DND-41 (cell line): ENCODE measurements at regions not wholly inside any gene's neighbourhood (a gene's known extent, or its start where the extent isn't known, plus 50 kb on each side); places are given as distances from the start of the nearest gene placed in this dataset.
A peak's percentile ranks its signal among the peaks of the same experiment; 100 is the strongest.

Experiments
- ATAC-seq: fragments of 200-7000 bp; cut with Tn5 transposase; 3 replicates; pipeline ENCODE4 v1.9.1; 2021; ENCODE audit warnings: low read depth; ENCODE audit not compliant: insufficient read depth
- DNase-seq: peaks from one replicate; pipeline ENCODE4 v3.0.0-alpha.2; 2020
- H2AFZ ChIP-seq: 2 replicates; pipeline ENCODE4 v1.6.0; 2012; ENCODE audit warnings: low read depth, low read length
- H3K27ac ChIP-seq: 2 replicates; pipeline ENCODE4 v1.5.1; 2012; ENCODE audit warnings: low read length, inconsistent platforms
- H3K27me3 ChIP-seq: fragments of 200-600 bp; sonication (generic); 2 replicates; pipeline ENCODE4 v1.6.0; 2012; ENCODE audit warnings: low read length, mild to moderate bottlenecking, inconsistent platforms; ENCODE audit not compliant: insufficient read depth, poor library complexity
- H3K36me3 ChIP-seq: 2 replicates; pipeline ENCODE4 v1.5.1; 2012; ENCODE audit warnings: low read length, inconsistent platforms; ENCODE audit not compliant: insufficient read depth
- H3K4me1 ChIP-seq: 2 replicates; pipeline ENCODE4 v1.5.1; 2012; ENCODE audit warnings: mild to moderate bottlenecking, low read length; ENCODE audit not compliant: insufficient read depth
- H3K4me2 ChIP-seq: 2 replicates; pipeline ENCODE4 v1.6.0; 2012; ENCODE audit warnings: mild to moderate bottlenecking, moderate library complexity, low read length, inconsistent platforms; ENCODE audit not compliant: insufficient read depth
- H3K4me3 ChIP-seq, 2 experiments: fragments of 200-600 bp in 1 of 2; shearing (Covaris generic) in 1 of 2; 2 replicates each; pipeline ENCODE4 v1.5.1; 2012 to 2016; ENCODE audit warnings: inconsistent platforms in 2 of 2, low read length in 2 of 2, mild to moderate bottlenecking in 2 of 2, low read depth in 1 of 2, moderate library complexity in 1 of 2
- H3K79me2 ChIP-seq: 2 replicates; pipeline ENCODE4 v1.6.0; 2012; ENCODE audit warnings: low read length, inconsistent platforms; ENCODE audit not compliant: insufficient read depth
- H3K9ac ChIP-seq: 2 replicates; pipeline ENCODE4 v1.6.0; 2012; ENCODE audit warnings: low read depth, mild to moderate bottlenecking, inconsistent platforms, low read length, moderate library complexity
- H3K9me3 ChIP-seq: 2 replicates; pipeline ENCODE4 v1.5.1; 2012; ENCODE audit warnings: low read length, moderate library complexity, mild to moderate bottlenecking, inconsistent platforms; ENCODE audit not compliant: insufficient read depth, severe bottlenecking
- H4K20me1 ChIP-seq: 2 replicates; pipeline ENCODE4 v1.6.0; 2012; ENCODE audit warnings: low read length; ENCODE audit not compliant: insufficient read depth
- CTCF ChIP-seq: IDR thresholded peaks from 2 replicates; pipeline ENCODE4 v1.5.1; 2012; ENCODE audit warnings: borderline replicate concordance, low read length, moderate library complexity, mild to moderate bottlenecking; ENCODE audit not compliant: poor library complexity, severe bottlenecking; ENCODE audit errors: extremely low read depth
- EZH2 ChIP-seq: IDR thresholded peaks from 3 replicates; pipeline ENCODE4 v1.6.1; 2012; ENCODE audit warnings: borderline replicate concordance, low read depth, mild to moderate bottlenecking, moderate library complexity, low read length, inconsistent platforms; ENCODE audit not compliant: severe bottlenecking

DNA sequence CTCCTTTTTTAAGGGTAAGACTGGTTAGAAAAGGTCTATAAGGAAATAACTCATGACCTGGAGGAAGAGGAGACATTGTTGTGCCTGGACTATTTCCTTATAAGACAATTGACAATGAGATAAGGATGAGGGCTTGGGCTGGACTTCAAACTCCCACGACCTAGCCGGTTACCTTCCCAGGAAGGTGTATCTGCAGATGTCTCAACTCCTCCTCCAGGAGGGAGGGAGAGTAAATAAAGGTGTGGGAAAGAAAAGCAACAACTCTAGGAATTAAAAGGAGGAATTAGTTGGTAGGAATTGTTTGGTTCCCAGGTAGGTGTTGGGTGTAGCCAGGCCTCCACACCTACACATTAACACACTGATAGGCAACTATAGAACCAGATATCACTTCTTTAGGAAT lies 97.8 kb upstream of the TBL1XR1 start:
- DNase-seq (no peak), ATAC-seq (no peak)
- H3K36me3 ChIP-seq, result no peaks in the 10 kb centered on the region
- no peak overlapping the region for H3K4me3 ChIP-seq
- H4K20me1 ChIP-seq, result no peaks in the 10 kb centered on the region
- H3K27me3 ChIP-seq, result no peaks in the 10 kb centered on the region
- H3K9ac ChIP-seq, result no peak overlapping the region
- H3K9me3 ChIP-seq, result no peaks in the 10 kb centered on the region
- H3K79me2 ChIP-seq, result no peaks in the 10 kb centered on the region
- no peaks in the 10 kb centered on the region for H3K4me1 ChIP-seq
- H3K27ac ChIP-seq, result no peak overlapping the region
- TF ChIP-seq EZH2, result no peak
- TF ChIP-seq CTCF, result no peak
- no peak overlapping the region for H2AFZ ChIP-seq
- H3K4me2 ChIP-seq, result no peak overlapping the region

GRCh38 chr3:177299250-177299649 lies 102.0 kb upstream of the TBL1XR1 start:
- Histone ChIP-seq H3K9ac (no peak overlapping the region), H3K36me3 (no peaks in the 10 kb centered on the region), H3K4me3 (no peak overlapping the region), H3K4me1 (no peaks in the 10 kb centered on the region), H4K20me1 (no peaks in the 10 kb centered on the region), H2AFZ (no peak overlapping the region), H3K9me3 (no peaks in the 10 kb centered on the region), H3K27me3 (no peaks in the 10 kb centered on the region), H3K4me2 (no peak overlapping the region), H3K27ac (no peak overlapping the region), H3K79me2 (no peaks in the 10 kb centered on the region)
- ATAC-seq (no peak), DNase-seq (no peak)
- TF ChIP-seq CTCF (no peak), EZH2 (no peak)

DNA sequence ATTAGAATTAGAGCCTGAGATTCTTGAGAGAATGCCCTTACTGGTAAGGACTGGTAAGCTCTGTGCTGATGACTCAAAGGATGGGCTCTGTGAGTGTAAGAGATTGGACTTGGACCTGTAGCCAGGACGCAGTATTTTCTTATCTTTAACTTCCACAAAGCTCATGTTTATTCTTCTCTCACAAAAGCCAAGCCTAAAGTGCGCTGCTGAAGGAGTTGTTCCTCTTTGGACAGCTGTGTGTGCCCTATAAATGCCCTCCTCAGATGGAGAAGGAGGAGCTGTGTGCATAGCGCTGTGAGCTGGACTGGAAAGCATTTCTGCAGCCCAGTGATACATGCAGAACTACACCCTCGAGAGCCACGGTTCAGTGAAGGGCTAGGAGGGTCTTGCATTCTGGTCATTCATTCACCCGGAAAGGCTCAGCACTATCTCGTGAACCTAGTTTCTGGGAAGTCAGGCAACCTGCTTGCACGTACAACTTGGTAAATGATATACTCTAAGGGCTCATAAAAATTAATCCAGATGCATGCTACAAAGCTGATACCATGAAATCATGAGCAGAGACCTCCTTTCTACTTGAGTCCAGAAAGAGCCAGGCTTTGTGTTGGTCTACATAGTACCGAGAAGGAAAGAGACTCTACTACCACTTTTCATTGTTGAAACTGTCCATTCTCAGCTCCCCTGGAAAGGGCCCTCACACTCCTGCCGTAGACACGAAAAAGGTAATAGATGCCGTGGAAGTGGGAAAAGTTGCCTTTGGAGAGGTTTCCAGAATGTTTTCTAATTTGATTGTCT lies 103.0 kb upstream of the TBL1XR1 start:
- H3K36me3 ChIP-seq, result no peaks in the 10 kb centered on the region
- H3K79me2 ChIP-seq, result no peaks in the 10 kb centered on the region
- no peak overlapping the region for H3K4me3 ChIP-seq
- TF ChIP-seq EZH2 (no peak), CTCF (no peak)
- H4K20me1 ChIP-seq, result no peaks in the 10 kb centered on the region
- DNase-seq (no peak), ATAC-seq (0 out of 3 replicates have a peak, but pooled peaks have one; percentile 27)
- H3K4me2 ChIP-seq, result no peak overlapping the region
- H3K9ac ChIP-seq, result no peak overlapping the region
- H3K9me3 ChIP-seq, result no peaks in the 10 kb centered on the region
- peak overlapping the region; percentile 1; the same call in 1 of the 2 replicates for H2AFZ ChIP-seq
- no peak overlapping the region for H3K27ac ChIP-seq
- no peaks in the 10 kb centered on the region for H3K27me3 ChIP-seq
- H3K4me1 ChIP-seq, result no peaks in the 10 kb centered on the region
